ENCODE measurements at regions not wholly inside any gene's neighbourhood (a gene's known extent, or its start where the extent isn't known, plus 50 kb on each side); places are given as distances from the start of the nearest gene placed in this dataset.

- TF ChIP-seq, protein P1, sequence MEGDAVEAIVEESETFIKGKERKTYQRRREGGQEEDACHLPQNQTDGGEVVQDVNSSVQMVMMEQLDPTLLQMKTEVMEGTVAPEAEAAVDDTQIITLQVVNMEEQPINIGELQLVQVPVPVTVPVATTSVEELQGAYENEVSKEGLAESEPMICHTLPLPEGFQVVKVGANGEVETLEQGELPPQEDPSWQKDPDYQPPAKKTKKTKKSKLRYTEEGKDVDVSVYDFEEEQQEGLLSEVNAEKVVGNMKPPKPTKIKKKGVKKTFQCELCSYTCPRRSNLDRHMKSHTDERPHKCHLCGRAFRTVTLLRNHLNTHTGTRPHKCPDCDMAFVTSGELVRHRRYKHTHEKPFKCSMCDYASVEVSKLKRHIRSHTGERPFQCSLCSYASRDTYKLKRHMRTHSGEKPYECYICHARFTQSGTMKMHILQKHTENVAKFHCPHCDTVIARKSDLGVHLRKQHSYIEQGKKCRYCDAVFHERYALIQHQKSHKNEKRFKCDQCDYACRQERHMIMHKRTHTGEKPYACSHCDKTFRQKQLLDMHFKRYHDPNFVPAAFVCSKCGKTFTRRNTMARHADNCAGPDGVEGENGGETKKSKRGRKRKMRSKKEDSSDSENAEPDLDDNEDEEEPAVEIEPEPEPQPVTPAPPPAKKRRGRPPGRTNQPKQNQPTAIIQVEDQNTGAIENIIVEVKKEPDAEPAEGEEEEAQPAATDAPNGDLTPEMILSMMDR (IDR thresholded peaks at IDR 0.05): no peak
- no peak for TF ChIP-seq POLR2A (IDR thresholded peaks at IDR 0.05)
Measured at GRCh38 chr12:18899678-18900317, 161.9 kb downstream of the CAPZA3 start.

All from stomach (tissue), 4 donors.